GM12878 (cell line): ENCODE measurements at regions not wholly inside any gene's neighbourhood (a gene's known extent, or its start where the extent isn't known, plus 50 kb on each side); places are given as distances from the start of the nearest gene placed in this dataset.

Source experiments
- ATAC-seq: fragments of 200-7000 bp; cut with Tn5 transposase; 3 replicates; pipeline ENCODE4 v1.9.1; 2020; ENCODE audit warnings: mild to moderate bottlenecking, moderate library complexity
- BruUV-seq: library from RNA; stranded (reverse); fragments of 400-500 nt; replicated peaks from 2 replicates; lab custom pipeline; 2021; lab: Mats Ljungman, UMichigan
- CTCF ChIA-PET: fragments of 300-600 bp; sonication (Branson Sonifier 250); formaldehyde crosslinking; extraction: SDS; loops from one replicate; lab custom pipeline; 2021; ENCODE audit warnings: inconsistent platforms; lab: Yijun Ruan, JAX
- POLR2A ChIA-PET: fragments of 350-600 bp; formaldehyde crosslinking; extraction: SDS; loops from one replicate; lab custom pipeline; 2021; ENCODE audit warnings: inconsistent platforms; lab: Charles Lee
- RAD21 ChIA-PET: fragments of 300-600 bp; sonication (Branson Sonifier 250); formaldehyde crosslinking; loops from one replicate; lab custom pipeline; 2023; ENCODE audit warnings: antibody characterized with exemption; ENCODE audit not compliant: unreplicated experiment; lab: Charles Lee
- SMC1A ChIA-PET: fragments of 300-600 bp; sonication (Branson Sonifier 250); formaldehyde crosslinking; loops from one replicate; lab custom pipeline; 2023; ENCODE audit not compliant: unreplicated experiment, uncharacterized antibody; lab: Charles Lee
- DNase-seq: peaks from one replicate; pipeline ENCODE4 v3.0.0-alpha.2; 2011; ENCODE audit warnings: low read depth, low spot score
- FAIRE-seq: peaks from 3 replicates; lab custom pipeline; 2011; peaks lifted over from hg19 to GRCh38; lab: Jason Lieb, UNC
- H2AFZ ChIP-seq: 2 replicates; pipeline ENCODE4 v1.6.0; 2011; ENCODE audit warnings: low read depth, low read length, control low read depth; ENCODE audit not compliant: control insufficient read depth
- H3K27ac ChIP-seq: 2 replicates; pipeline ENCODE4 v1.5.1; 2011; ENCODE audit warnings: control low read depth; ENCODE audit not compliant: control insufficient read depth, insufficient read depth
- H3K27me3 ChIP-seq, 2 experiments: replicated peaks in 1 of 2; 2 replicates each; pipeline versions ENCODE4 v1.6.0 to v1.6.1; 2011; ENCODE audit warnings: low read length in 1 of 2; ENCODE audit not compliant: control insufficient read depth in 2 of 2, insufficient read depth in 2 of 2
- H3K36me3 ChIP-seq, 2 experiments: 2 replicates each; pipeline ENCODE4 v1.5.1; 2011; ENCODE audit warnings: low read length in 1 of 2; ENCODE audit not compliant: control insufficient read depth in 2 of 2, insufficient read depth in 2 of 2
- H3K4me1 ChIP-seq: 2 replicates; pipeline ENCODE4 v1.6.1; 2011; ENCODE audit warnings: mild to moderate bottlenecking, low read length, moderate library complexity, mixed read lengths; ENCODE audit not compliant: control insufficient read depth, insufficient read depth
- H3K4me2 ChIP-seq: 2 replicates; pipeline ENCODE4 v1.6.0; 2011; ENCODE audit warnings: control low read depth; ENCODE audit not compliant: control insufficient read depth, insufficient read depth
- H3K4me3 ChIP-seq: fragments of 200-600 bp; sonication (generic); 2 replicates; pipeline ENCODE4 v1.5.1; 2016
- H3K79me2 ChIP-seq: 2 replicates; pipeline ENCODE4 v1.6.0; 2011; ENCODE audit warnings: low read length; ENCODE audit not compliant: control insufficient read depth, insufficient read depth
- H3K9ac ChIP-seq: 2 replicates; pipeline ENCODE4 v1.8.0; 2011; ENCODE audit warnings: low read length, control low read depth, mixed read lengths; ENCODE audit not compliant: control insufficient read depth, insufficient read depth
- H3K9me3 ChIP-seq: replicated peaks from 3 replicates; pipeline ENCODE4 v1.5.1; 2011; ENCODE audit warnings: mild to moderate bottlenecking, low read length; ENCODE audit not compliant: control insufficient read depth, insufficient read depth
- H4K20me1 ChIP-seq: 2 replicates; pipeline ENCODE4 v1.6.0; 2011; ENCODE audit not compliant: control insufficient read depth, insufficient read depth
- ASH2L ChIP-seq: fragments of 300-600, 200-600 bp; sonication (generic); IDR thresholded peaks from 2 replicates; pipeline ENCODE4 v1.6.1; 2017; ENCODE audit warnings: low read depth, mild to moderate bottlenecking, borderline replicate concordance
- CBX3 ChIP-seq: fragments of 200-600 bp; sonication (generic); IDR thresholded peaks from 2 replicates; pipeline ENCODE4 v1.6.1; 2016; ENCODE audit warnings: low read depth, borderline replicate concordance
- CBX5 ChIP-seq: sonication (generic); IDR thresholded peaks from 2 replicates; pipeline ENCODE4 v1.6.1; 2016; ENCODE audit warnings: low read depth, moderate library complexity, mild to moderate bottlenecking, inconsistent platforms
- CREB1 ChIP-seq: IDR thresholded peaks from 2 replicates; pipeline ENCODE4 v1.6.1; 2012; ENCODE audit warnings: low read depth, mild to moderate bottlenecking, inconsistent platforms
- CTCF ChIP-seq, 3 experiments: IDR thresholded peaks in 2 of 3; conservative IDR thresholded peaks in 1 of 3; 2 replicates each; pipeline ENCODE4 v1.5.1; 2011; ENCODE audit warnings: low read depth in 3 of 3, low read length in 3 of 3, mild to moderate bottlenecking in 3 of 3, control low read depth in 2 of 3, moderate library complexity in 2 of 3, inconsistent platforms in 1 of 3, mixed read lengths in 1 of 3; ENCODE audit not compliant: control insufficient read depth in 2 of 3, insufficient read depth in 1 of 3; ENCODE audit errors: extremely low read depth in 1 of 3
- FOXM1 ChIP-seq: IDR thresholded peaks from 2 replicates; pipeline ENCODE4 v1.6.1; 2012; ENCODE audit warnings: low read depth, mild to moderate bottlenecking, inconsistent platforms, low read length, moderate library complexity
- GABPA ChIP-seq: IDR thresholded peaks from 2 replicates; pipeline ENCODE4 v1.6.1; 2014; ENCODE audit warnings: antibody characterized with exemption, low read depth, mild to moderate bottlenecking, inconsistent platforms
- HCFC1 ChIP-seq: fragments of 150-350 bp; IDR thresholded peaks from 2 replicates; pipeline ENCODE4 v1.6.1; 2014; ENCODE audit warnings: low read length
- IRF5 ChIP-seq: fragments of 450-650 bp; IDR thresholded peaks from 2 replicates; pipeline ENCODE4 v1.6.1; 2017; ENCODE audit warnings: borderline replicate concordance
- JUNB ChIP-seq: IDR thresholded peaks from 2 replicates; pipeline ENCODE4 v1.6.1; 2016; ENCODE audit warnings: antibody characterized with exemption, mild to moderate bottlenecking
- MYB ChIP-seq: fragments of 150-350 bp; IDR thresholded peaks from 2 replicates; pipeline ENCODE4 v1.6.1; 2014; ENCODE audit warnings: mild to moderate bottlenecking, low read depth, low read length, borderline replicate concordance
- PAX5 ChIP-seq: IDR thresholded peaks from 2 replicates; pipeline ENCODE4 v1.6.1; 2011; ENCODE audit warnings: low read depth, low read length, borderline replicate concordance
- PAX8 ChIP-seq: fragments of 450-650 bp; IDR thresholded peaks from 2 replicates; pipeline ENCODE4 v1.6.1; 2017; ENCODE audit warnings: mild to moderate bottlenecking, moderate library complexity
- POLR2AphosphoS2 ChIP-seq: IDR thresholded peaks from 2 replicates; pipeline ENCODE4 v1.6.1; 2011; ENCODE audit warnings: low read depth, mild to moderate bottlenecking, low read length, improper control_type of control experiment, moderate library complexity
- RBBP5 ChIP-seq: fragments of 200-600 bp; sonication (generic); conservative IDR thresholded peaks from 2 replicates; pipeline ENCODE4 v1.6.1; 2016
- RELA ChIP-seq: fragments of 450-650 bp; IDR thresholded peaks from 2 replicates; pipeline ENCODE4 v1.8.0; 2014; ENCODE audit warnings: borderline replicate concordance; ENCODE audit not compliant: partially characterized antibody
- RFX5 ChIP-seq: IDR thresholded peaks from 2 replicates; pipeline ENCODE4 v1.6.1; 2011; ENCODE audit warnings: low read depth, low read length, improper control_type of control experiment
- RUNX3 ChIP-seq: IDR thresholded peaks from 2 replicates; pipeline ENCODE4 v1.6.1; 2012; ENCODE audit warnings: low read length, inconsistent platforms
- SMAD5 ChIP-seq: IDR thresholded peaks from 2 replicates; pipeline ENCODE4 v1.6.1; 2016; ENCODE audit warnings: antibody characterized with exemption, low read depth
- SUZ12 ChIP-seq: fragments of 200-600 bp; sonication (generic); IDR thresholded peaks from one replicate; pipeline ENCODE4 v1.6.1; 2018; ENCODE audit warnings: antibody characterized with exemption, mild to moderate bottlenecking; ENCODE audit not compliant: unreplicated experiment
- YY1 ChIP-seq: IDR thresholded peaks from 2 replicates; pipeline ENCODE4 v1.6.1; 2011; ENCODE audit warnings: low read depth, mild to moderate bottlenecking, low read length
- ZBTB33 ChIP-seq: fragments of 450-650 bp; IDR thresholded peaks from 2 replicates; pipeline ENCODE4 v1.6.1; 2017; ENCODE audit warnings: mild to moderate bottlenecking
- WGBS: methylation state at CpG from one replicate; pipeline ENCODE4 v1.1.6; 2016; ENCODE audit warnings: low lambda C conversion rate; ENCODE audit not compliant: insufficient replicate concordance, insufficient coverage; ENCODE audit errors: missing lambda C conversion rate; 5-methylcytosine and 5-hydroxymethylcytosine counted together
- in situ Hi-C: fragments of 300-500 bp; cut with MboI; formaldehyde crosslinking; loops from 9 replicates; pipeline ENCODE4 v1.14.3; 2018; ENCODE audit warnings: mixed read lengths
- intact Hi-C: fragments of 100-400 bp; cut with micrococcal nuclease; formaldehyde crosslinking; loops from one replicate; pipeline ENCODE4 v1.14.2; 2022; ENCODE audit not compliant: unreplicated experiment

- TF ChIP-seq IRF5: no peak
- no peak for TF ChIP-seq CTCF (IDR thresholded peaks at IDR 0.05 in 2 of 3, conservative IDR thresholded peaks at IDR 0.05 in 1 of 3; ENCODE audit: control insufficient read depth in 2 of 3, extremely low read depth in 1 of 3, insufficient read depth in 1 of 3, low read depth in 3 of 3, low read length in 3 of 3)
- no peak for TF ChIP-seq RUNX3
- no peak for TF ChIP-seq GABPA
- TF ChIP-seq RBBP5: no peak
- TF ChIP-seq SMAD5: no peak
- TF ChIP-seq POLR2AphosphoS2: no peak
Measured at GRCh38 chr1:38524025-38524641, 335.4 kb downstream of the RRAGC start (continued).

- Histone ChIP-seq H3K9ac (no peak overlapping the region), H3K79me2 (no peaks in the 10 kb centered on the region), H3K4me1 (peaks cover 13% of the 10 kb centered on the region), H3K27ac (no peak overlapping the region), H3K36me3 (no peaks in the 10 kb centered on the region), H3K27me3 (no peaks in the 10 kb centered on the region), H4K20me1 (no peaks in the 10 kb centered on the region), H3K4me2 (no peak overlapping the region), H3K4me3 (no peak overlapping the region), H2AFZ (no peak overlapping the region), H3K9me3 (peaks cover 4% of the 10 kb centered on the region; the same call in 1 of the 3 replicates)
- ChIA-PET POLR2A (no interaction called here), RAD21 (no interaction called here), SMC1A (no interaction called here), CTCF (no interaction called here)
- intact Hi-C loops: no loop called here
- DNase-seq (no peak), ATAC-seq (no peak), FAIRE-seq (no peak)
- no TSS peak for BruUV-seq
- in situ Hi-C loops: no loop called here
- TF ChIP-seq HCFC1 (no peak), RELA (no peak), MYB (no peak), FOXM1 (no peak), PAX5 (no peak), CBX3 (no peak), ZBTB33 (no peak), PAX8 (no peak), RFX5 (no peak), JUNB (no peak), YY1 (no peak), GABPA (no peak), CREB1 (no peak), ASH2L (no peak), SUZ12 (no peak), CBX5 (no peak)
- WGBS: 96% methylated on average over 7 of the region's 7 CpGs
Measured at GRCh38 chr1:38523568-38523939, 336.0 kb downstream of the RRAGC start.
